CD4-positive, alpha-beta T cell treated with Interleukin-2 at 100 ng/mL for 4 hours (primary cell): ENCODE measurements at regions not wholly inside any gene's neighbourhood (a gene's known extent, or its start where the extent isn't known, plus 50 kb on each side); places are given as distances from the start of the nearest gene placed in this dataset.
"Not testable (repeated sequence)": the region's sequence is repeated elsewhere in the genome, so short reads cannot be mapped to it uniquely, and the experiment has no call there.

Source experiments
- DNase-seq: peaks from one replicate; pipeline ENCODE4 v3.0.0-alpha.2; 2020; ENCODE audit warnings: low spot score

- DNase-seq = no peak
Observed at GRCh38 chr2:215654148-215654819, 218.4 kb upstream of the FN1 start.

- DNase-seq = no peak
Observed at GRCh38 chr2:215653344-215654030, 217.6 kb upstream of the FN1 start.

GRCh38 chr2:215652388-215652787 is 216.5 kb upstream of the FN1 start:
- no peak for DNase-seq

DNA sequence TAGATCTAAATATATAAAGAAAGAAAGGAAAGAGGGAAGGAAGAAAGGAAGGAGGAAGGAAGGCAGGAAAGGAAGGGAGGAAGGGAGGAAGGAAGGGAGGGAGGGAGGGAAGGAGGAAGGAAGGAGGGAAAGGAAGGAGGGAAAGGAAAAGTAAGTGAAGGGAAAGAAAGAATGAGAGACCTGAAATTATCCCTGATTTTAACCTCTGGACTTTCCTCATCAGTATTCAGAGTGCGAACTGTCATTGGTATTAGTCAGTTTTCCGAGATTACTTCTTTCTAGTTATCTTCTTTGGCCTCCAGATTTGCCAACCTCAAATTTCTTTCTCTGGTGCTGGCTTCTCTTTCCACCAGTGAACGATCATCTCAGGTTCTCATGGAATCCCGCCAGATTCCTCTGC is 215.5 kb upstream of the FN1 start:
- no peak for DNase-seq

DNA sequence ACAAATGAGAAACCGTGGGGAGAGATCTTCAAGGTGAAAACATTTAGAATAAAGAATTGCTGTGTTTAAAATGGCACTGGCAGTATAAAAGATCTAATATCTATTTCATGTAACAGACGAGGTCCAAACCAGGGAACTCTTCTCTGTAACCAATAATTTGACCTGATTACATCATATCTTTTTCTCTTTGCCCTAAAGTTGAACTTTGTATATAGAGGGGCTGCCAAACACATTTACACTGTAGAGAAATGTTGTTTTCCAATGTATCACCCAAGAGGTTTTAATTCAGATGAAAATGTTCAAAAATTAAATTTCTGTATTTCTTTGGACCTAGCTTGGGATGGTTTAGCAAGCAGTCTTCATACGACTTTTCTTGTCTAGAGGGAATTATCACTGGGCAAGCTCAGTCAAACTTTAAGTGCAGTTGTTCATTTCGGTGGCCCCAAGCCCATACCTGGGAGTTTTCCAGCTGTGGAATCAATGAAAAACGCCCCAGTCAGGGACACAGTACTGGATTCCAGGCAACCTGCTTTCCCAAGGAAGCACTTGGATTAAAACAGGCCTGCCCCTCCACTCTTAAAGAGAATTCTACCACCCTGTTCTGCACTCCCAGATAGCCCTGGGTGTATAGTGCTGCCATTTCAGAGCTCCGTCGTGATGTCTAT is 208.5 kb upstream of the FN1 start:
- DNase-seq = no peak

- DNase-seq = no peak
Observed at GRCh38 chr2:215638687-215639086, 202.8 kb upstream of the FN1 start.

- DNase-seq = no peak
Observed at GRCh38 chr2:215637651-215638050, 201.8 kb upstream of the FN1 start.

DNA sequence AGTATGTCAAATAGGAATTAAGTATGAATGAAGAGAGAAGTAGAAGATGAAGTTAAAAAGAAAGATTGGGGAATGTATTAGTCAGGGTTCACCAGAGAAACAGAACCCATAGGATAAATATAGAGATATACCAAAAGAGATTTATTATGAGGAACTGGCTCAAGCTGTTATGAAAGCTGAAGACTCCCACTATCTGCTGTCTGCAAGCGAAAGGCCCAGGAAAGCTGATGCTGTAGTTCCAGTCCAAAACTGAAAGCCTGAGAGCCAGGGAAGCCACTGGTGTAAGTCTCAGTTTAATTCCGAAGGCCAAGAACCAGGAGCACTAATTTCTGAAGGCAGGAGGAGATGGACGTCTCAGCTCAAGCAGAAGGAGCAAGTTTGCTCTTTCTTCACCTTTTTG is 200.9 kb upstream of the FN1 start:
- no peak for DNase-seq

- DNase-seq = no peak
Observed at GRCh38 chr2:215635788-215636139, 199.9 kb upstream of the FN1 start.

GRCh38 chr2:215635071-215635787 is 199.4 kb upstream of the FN1 start:
- DNase-seq = no peak

- no peak for DNase-seq
Observed at GRCh38 chr2:215633360-215633759, 197.5 kb upstream of the FN1 start.

DNA sequence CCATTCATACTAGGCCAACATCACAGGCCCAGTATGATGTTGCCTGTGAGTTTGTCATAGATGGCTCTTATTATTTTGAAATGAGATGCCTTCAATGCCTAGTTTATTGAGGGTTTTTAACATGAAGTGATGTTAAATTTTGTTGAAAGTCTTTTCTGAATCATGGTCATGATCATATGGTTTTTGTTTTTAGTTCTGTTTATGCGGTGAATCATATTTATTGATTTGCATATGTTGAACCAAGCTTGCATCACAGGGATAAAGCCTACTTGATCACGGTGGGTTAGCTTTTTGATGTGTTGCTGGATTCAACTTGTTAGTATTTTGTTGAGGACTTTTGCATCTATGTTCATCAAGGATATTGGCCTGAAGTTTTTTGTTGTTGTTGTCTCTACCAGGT is 195.8 kb upstream of the FN1 start:
- DNase-seq = no peak

DNA sequence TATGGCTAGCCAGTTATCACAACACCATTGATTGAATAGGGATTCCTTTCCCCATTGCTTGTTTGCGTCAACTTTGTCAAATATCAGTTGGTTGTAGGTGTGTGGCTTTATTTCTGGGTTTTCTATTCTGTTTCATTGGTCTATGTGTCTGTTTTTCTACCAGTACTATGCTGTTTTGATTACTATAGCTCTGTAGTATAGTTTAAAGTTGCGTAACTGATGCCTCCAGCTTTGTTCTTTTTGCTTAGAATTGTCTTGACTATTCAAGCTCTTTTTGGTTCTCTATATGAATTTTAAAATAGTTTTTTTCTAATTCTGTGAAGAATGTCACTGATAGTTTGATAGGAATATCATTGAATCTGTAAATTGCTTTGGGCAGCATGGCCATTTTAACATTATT is 194.9 kb upstream of the FN1 start:
- not testable (repeated sequence) for DNase-seq

GRCh38 chr2:215627771-215628170 is 191.9 kb upstream of the FN1 start:
- no peak for DNase-seq

DNA sequence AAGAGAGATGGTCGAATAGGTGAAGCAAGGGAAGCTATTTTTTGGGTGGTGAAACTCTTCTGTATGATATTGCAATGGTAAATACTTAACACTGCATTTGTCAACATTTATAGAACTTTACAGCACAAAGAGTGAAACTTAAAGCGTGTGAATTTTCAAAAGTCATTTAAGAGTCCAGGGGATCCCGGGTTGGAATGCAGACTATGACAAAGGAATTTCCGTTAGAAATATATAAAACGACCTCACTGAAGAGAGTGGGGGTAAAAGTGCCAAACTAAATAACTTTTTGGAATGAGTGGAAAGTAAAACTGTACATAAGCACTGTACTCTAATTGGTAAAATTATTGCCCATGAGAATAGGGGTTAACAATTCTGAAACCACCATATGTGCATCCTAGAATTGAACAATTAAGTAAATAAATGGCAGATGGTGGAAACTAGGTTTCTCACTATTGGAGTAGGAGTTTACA is 191.0 kb upstream of the FN1 start:
- DNase-seq = no peak

- DNase-seq = no peak
Observed at GRCh38 chr2:215626063-215626462, 190.2 kb upstream of the FN1 start.

GRCh38 chr2:215625207-215625606 is 189.3 kb upstream of the FN1 start:
- DNase-seq = no peak

GRCh38 chr2:215624423-215624829 is 188.6 kb upstream of the FN1 start:
- no peak for DNase-seq

- no peak for DNase-seq
Observed at GRCh38 chr2:215622837-215623236, 187.0 kb upstream of the FN1 start.

GRCh38 chr2:215621381-215621780 is 185.5 kb upstream of the FN1 start:
- no peak for DNase-seq

GRCh38 chr2:215620528-215620927 is 184.7 kb upstream of the FN1 start:
- DNase-seq = no peak

DNA sequence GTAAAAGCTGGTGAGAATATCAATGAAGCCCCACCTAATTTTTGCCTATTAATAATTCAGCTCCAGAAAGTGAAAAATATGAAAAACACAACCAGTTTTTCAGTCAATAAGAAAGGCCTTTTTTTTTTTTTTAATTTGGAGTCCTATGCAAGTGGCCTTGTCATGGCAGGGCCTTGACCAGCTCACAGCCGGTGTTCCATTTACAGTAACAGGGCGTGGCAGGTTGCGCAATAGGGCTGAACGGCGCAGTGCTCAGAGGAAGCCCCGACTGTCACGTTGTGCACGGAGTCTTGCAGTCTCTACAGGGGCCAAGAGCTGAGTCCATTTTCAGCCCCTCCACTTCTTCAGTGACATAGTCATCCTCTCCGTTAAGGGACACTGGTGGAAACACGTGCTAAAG is 184.1 kb upstream of the FN1 start:
- DNase-seq = no peak
